IMR-90 (cell line): ENCODE measurements at regions not wholly inside any gene's neighbourhood (a gene's known extent, or its start where the extent isn't known, plus 50 kb on each side); places are given as distances from the start of the nearest gene placed in this dataset.

Experiments
- BHLHE40 ChIP-seq: fragments of 150-350 bp; IDR thresholded peaks from 2 replicates; pipeline ENCODE4 v1.6.1; 2016; ENCODE audit warnings: mild to moderate bottlenecking, low read depth, low read length
- CEBPB ChIP-seq: IDR thresholded peaks from 2 replicates; pipeline ENCODE4 v1.6.1; 2012; ENCODE audit warnings: low read depth, low read length, improper control_type of control experiment
- CTCF ChIP-seq: conservative IDR thresholded peaks from 2 replicates; pipeline ENCODE4 v1.5.1; 2012; ENCODE audit warnings: mild to moderate bottlenecking, low read depth, low read length, improper control_type of control experiment
- MXI1 ChIP-seq: IDR thresholded peaks from 2 replicates; pipeline ENCODE4 v1.6.1; 2012; ENCODE audit warnings: low read depth, mild to moderate bottlenecking, low read length, moderate library complexity, borderline replicate concordance
- NFE2L2 ChIP-seq: fragments of 150-350 bp; IDR thresholded peaks from 2 replicates; pipeline ENCODE4 v1.6.1; 2016; ENCODE audit warnings: low read depth, mild to moderate bottlenecking, low read length
- POLR2A ChIP-seq: IDR thresholded peaks from 2 replicates; pipeline ENCODE4 v1.6.1; 2012; ENCODE audit warnings: mild to moderate bottlenecking, low read depth, low read length
- SMC3 ChIP-seq: fragments of 150-350 bp; IDR thresholded peaks from 2 replicates; pipeline ENCODE4 v1.6.1; 2016; ENCODE audit warnings: low read depth, mild to moderate bottlenecking, antibody characterized with exemption, low read length, moderate library complexity
- USF2 ChIP-seq: fragments of 150-350 bp; IDR thresholded peaks from 2 replicates; pipeline ENCODE4 v1.6.1; 2017; ENCODE audit warnings: mild to moderate bottlenecking, antibody characterized with exemption, low read length, low read depth

- TF ChIP-seq CEBPB: no peak
- no peak for TF ChIP-seq POLR2A
- TF ChIP-seq CTCF: no peak
- no peak for TF ChIP-seq BHLHE40
- TF ChIP-seq SMC3: no peak
- no peak for TF ChIP-seq MXI1
- no peak for TF ChIP-seq USF2
- no peak for TF ChIP-seq NFE2L2
Observed at GRCh38 chr2:211162911-211163310, 606.5 kb downstream of the CPS1 start.
